HS-27A (cell line): ENCODE measurements at regions not wholly inside any gene's neighbourhood (a gene's known extent, or its start where the extent isn't known, plus 50 kb on each side); places are given as distances from the start of the nearest gene placed in this dataset.

Experiments used
- DNase-seq: peaks from one replicate; pipeline ENCODE4 v3.0.0-alpha.2; 2012; ENCODE audit warnings: low read depth, missing footprints

- no peak for DNase-seq
Observed at GRCh38 chr20:58091810-58092209, 136.6 kb downstream of the ANKRD60 start.

GRCh38 chr20:58090161-58090560 is 138.3 kb downstream of the ANKRD60 start:
- DNase-seq, result no peak

- DNase-seq, result no peak
Observed at GRCh38 chr20:58088625-58089024, 139.8 kb downstream of the ANKRD60 start.

GRCh38 chr20:58088105-58088504 is 140.3 kb downstream of the ANKRD60 start:
- DNase-seq, result no peak

- DNase-seq, result no peak
Observed at GRCh38 chr20:58087562-58087858, 140.9 kb downstream of the ANKRD60 start.

GRCh38 chr20:58086763-58087561 is 141.5 kb downstream of the ANKRD60 start:
- DNase-seq, result no peak

GRCh38 chr20:58084966-58085365 is 143.5 kb downstream of the ANKRD60 start:
- DNase-seq, result no peak

- DNase-seq, result no peak
Observed at GRCh38 chr20:58084566-58084965, 143.9 kb downstream of the ANKRD60 start.

- DNase-seq, result no peak
Observed at GRCh38 chr20:58081846-58082245, 146.6 kb downstream of the ANKRD60 start.

GRCh38 chr20:58078741-58079522 is 149.5 kb downstream of the ANKRD60 start:
- DNase-seq, result no peak

GRCh38 chr20:58077282-58077681 is 151.2 kb downstream of the ANKRD60 start:
- DNase-seq, result no peak

- DNase-seq, result no peak
Observed at GRCh38 chr20:58076405-58076804, 152.0 kb downstream of the ANKRD60 start.

- no peak for DNase-seq
Observed at GRCh38 chr20:58075586-58076345, 152.7 kb downstream of the ANKRD60 start.

- DNase-seq, result no peak
Observed at GRCh38 chr20:58073945-58074856, 154.3 kb downstream of the ANKRD60 start.

- DNase-seq, result no peak
Observed at GRCh38 chr20:58072695-58073671, 155.5 kb downstream of the ANKRD60 start.

GRCh38 chr20:58071991-58072390 is 156.5 kb downstream of the ANKRD60 start:
- no peak for DNase-seq

- DNase-seq, result no peak
Observed at GRCh38 chr20:58071298-58071697, 157.2 kb downstream of the ANKRD60 start.

GRCh38 chr20:58070664-58071196 is 157.7 kb downstream of the ANKRD60 start:
- no peak for DNase-seq

- DNase-seq, result no peak
Observed at GRCh38 chr20:58069796-58070663, 158.4 kb downstream of the ANKRD60 start.
